DND-41 (cell line): ENCODE measurements at regions not wholly inside any gene's neighbourhood (a gene's known extent, or its start where the extent isn't known, plus 50 kb on each side); places are given as distances from the start of the nearest gene placed in this dataset.

Experiments used
- CTCF ChIP-seq: IDR thresholded peaks from 2 replicates; pipeline ENCODE4 v1.5.1; 2012; ENCODE audit warnings: borderline replicate concordance, low read length, moderate library complexity, mild to moderate bottlenecking; ENCODE audit not compliant: poor library complexity, severe bottlenecking; ENCODE audit errors: extremely low read depth
- EZH2 ChIP-seq: IDR thresholded peaks from 3 replicates; pipeline ENCODE4 v1.6.1; 2012; ENCODE audit warnings: borderline replicate concordance, low read depth, mild to moderate bottlenecking, moderate library complexity, low read length, inconsistent platforms; ENCODE audit not compliant: severe bottlenecking

GRCh38 chr19:30319876-30320275, 52.3 kb upstream of the ZNF536 start:
- TF ChIP-seq CTCF, result no peak
- TF ChIP-seq EZH2, result no peak
